ENCODE measurements at regions not wholly inside any gene's neighbourhood (a gene's known extent, or its start where the extent isn't known, plus 50 kb on each side); places are given as distances from the start of the nearest gene placed in this dataset.

- no peak overlapping the region for H3K4me3 ChIP-seq (ENCODE audit: low read length)
- DNase-seq (ENCODE audit: low read depth) = no peak
- no peak for TF ChIP-seq CTCF (conservative IDR thresholded peaks at IDR 0.05; ENCODE audit: low read depth, low read length)
Observed at GRCh38 chr9:13933268-13933656, 380.7 kb downstream of the NFIB start.

GRCh38 chr9:13932528-13933267 is 381.2 kb downstream of the NFIB start:
- no peak for TF ChIP-seq CTCF (conservative IDR thresholded peaks at IDR 0.05; ENCODE audit: low read depth, low read length)

GRCh38 chr9:13929013-13929412 is 384.9 kb downstream of the NFIB start:
- H3K4me3 ChIP-seq (ENCODE audit: low read length) = no peak overlapping the region
- TF ChIP-seq CTCF (conservative IDR thresholded peaks at IDR 0.05; ENCODE audit: low read depth, low read length) = no peak
- no peak for DNase-seq (ENCODE audit: low read depth)

More at GRCh38 chr9:13932528-13933267, 381.2 kb downstream of the NFIB start:
- no peak overlapping the region for H3K4me3 ChIP-seq (ENCODE audit: low read length)
- DNase-seq (ENCODE audit: low read depth) = no peak

GRCh38 chr9:13923381-13923780 is 390.6 kb downstream of the NFIB start:
- no peak for DNase-seq (ENCODE audit: low read depth)
- TF ChIP-seq CTCF (conservative IDR thresholded peaks at IDR 0.05; ENCODE audit: low read depth, low read length) = no peak
- H3K4me3 ChIP-seq (ENCODE audit: low read length) = no peak overlapping the region

GRCh38 chr9:13920557-13920956 is 393.4 kb downstream of the NFIB start:
- no peak for DNase-seq (ENCODE audit: low read depth)
- no peak for TF ChIP-seq CTCF (conservative IDR thresholded peaks at IDR 0.05; ENCODE audit: low read depth, low read length)

GRCh38 chr9:13919401-13919800 is 394.5 kb downstream of the NFIB start:
- no peak for TF ChIP-seq CTCF (conservative IDR thresholded peaks at IDR 0.05; ENCODE audit: low read depth, low read length)
- H3K4me3 ChIP-seq (ENCODE audit: low read length) = no peak overlapping the region
- no peak for DNase-seq (ENCODE audit: low read depth)

More at GRCh38 chr9:13920557-13920956, 393.4 kb downstream of the NFIB start:
- H3K4me3 ChIP-seq (ENCODE audit: low read length) = no peak overlapping the region

GRCh38 chr9:13917534-13917933 is 396.4 kb downstream of the NFIB start:
- DNase-seq (ENCODE audit: low read depth) = no peak
- no peak for TF ChIP-seq CTCF (conservative IDR thresholded peaks at IDR 0.05; ENCODE audit: low read depth, low read length)
- no peak overlapping the region for H3K4me3 ChIP-seq (ENCODE audit: low read length)
